GM12878 (cell line): ENCODE measurements at regions not wholly inside any gene's neighbourhood (a gene's known extent, or its start where the extent isn't known, plus 50 kb on each side); places are given as distances from the start of the nearest gene placed in this dataset.

Experiments used
- ATAC-seq: fragments of 200-7000 bp; cut with Tn5 transposase; 3 replicates; pipeline ENCODE4 v1.9.1; 2020; ENCODE audit warnings: mild to moderate bottlenecking, moderate library complexity
- BruUV-seq: library from RNA; stranded (reverse); fragments of 400-500 nt; replicated peaks from 2 replicates; lab custom pipeline; 2021; lab: Mats Ljungman, UMichigan
- CTCF ChIA-PET: fragments of 300-600 bp; sonication (Branson Sonifier 250); formaldehyde crosslinking; extraction: SDS; loops from one replicate; lab custom pipeline; 2021; ENCODE audit warnings: inconsistent platforms; lab: Yijun Ruan, JAX
- POLR2A ChIA-PET: fragments of 350-600 bp; formaldehyde crosslinking; extraction: SDS; loops from one replicate; lab custom pipeline; 2021; ENCODE audit warnings: inconsistent platforms; lab: Charles Lee
- RAD21 ChIA-PET: fragments of 300-600 bp; sonication (Branson Sonifier 250); formaldehyde crosslinking; loops from one replicate; lab custom pipeline; 2023; ENCODE audit warnings: antibody characterized with exemption; ENCODE audit not compliant: unreplicated experiment; lab: Charles Lee
- SMC1A ChIA-PET: fragments of 300-600 bp; sonication (Branson Sonifier 250); formaldehyde crosslinking; loops from one replicate; lab custom pipeline; 2023; ENCODE audit not compliant: unreplicated experiment, uncharacterized antibody; lab: Charles Lee
- DNase-seq: peaks from one replicate; pipeline ENCODE4 v3.0.0-alpha.2; 2011; ENCODE audit warnings: low read depth, low spot score
- FAIRE-seq: peaks from 3 replicates; lab custom pipeline; 2011; peaks lifted over from hg19 to GRCh38; lab: Jason Lieb, UNC
- H2AFZ ChIP-seq: 2 replicates; pipeline ENCODE4 v1.6.0; 2011; ENCODE audit warnings: low read depth, low read length, control low read depth; ENCODE audit not compliant: control insufficient read depth
- H3K27ac ChIP-seq: 2 replicates; pipeline ENCODE4 v1.5.1; 2011; ENCODE audit warnings: control low read depth; ENCODE audit not compliant: control insufficient read depth, insufficient read depth
- H3K27me3 ChIP-seq, 2 experiments: replicated peaks in 1 of 2; 2 replicates each; pipeline versions ENCODE4 v1.6.0 to v1.6.1; 2011; ENCODE audit warnings: low read length in 1 of 2; ENCODE audit not compliant: control insufficient read depth in 2 of 2, insufficient read depth in 2 of 2
- H3K36me3 ChIP-seq, 2 experiments: 2 replicates each; pipeline ENCODE4 v1.5.1; 2011; ENCODE audit warnings: low read length in 1 of 2; ENCODE audit not compliant: control insufficient read depth in 2 of 2, insufficient read depth in 2 of 2
- H3K4me1 ChIP-seq: 2 replicates; pipeline ENCODE4 v1.6.1; 2011; ENCODE audit warnings: mild to moderate bottlenecking, low read length, moderate library complexity, mixed read lengths; ENCODE audit not compliant: control insufficient read depth, insufficient read depth
- H3K4me2 ChIP-seq: 2 replicates; pipeline ENCODE4 v1.6.0; 2011; ENCODE audit warnings: control low read depth; ENCODE audit not compliant: control insufficient read depth, insufficient read depth
- H3K4me3 ChIP-seq: fragments of 200-600 bp; sonication (generic); 2 replicates; pipeline ENCODE4 v1.5.1; 2016
- H3K79me2 ChIP-seq: 2 replicates; pipeline ENCODE4 v1.6.0; 2011; ENCODE audit warnings: low read length; ENCODE audit not compliant: control insufficient read depth, insufficient read depth
- H3K9ac ChIP-seq: 2 replicates; pipeline ENCODE4 v1.8.0; 2011; ENCODE audit warnings: low read length, control low read depth, mixed read lengths; ENCODE audit not compliant: control insufficient read depth, insufficient read depth
- H3K9me3 ChIP-seq: replicated peaks from 3 replicates; pipeline ENCODE4 v1.5.1; 2011; ENCODE audit warnings: mild to moderate bottlenecking, low read length; ENCODE audit not compliant: control insufficient read depth, insufficient read depth
- H4K20me1 ChIP-seq: 2 replicates; pipeline ENCODE4 v1.6.0; 2011; ENCODE audit not compliant: control insufficient read depth, insufficient read depth
- BCL11A ChIP-seq: IDR thresholded peaks from 2 replicates; pipeline ENCODE4 v1.6.1; 2011; ENCODE audit warnings: low read depth, low read length
- BMI1 ChIP-seq: fragments of 450-650 bp; IDR thresholded peaks from 2 replicates; pipeline ENCODE4 v1.6.1; 2016; ENCODE audit warnings: mild to moderate bottlenecking, moderate library complexity, borderline replicate concordance
- EZH2 ChIP-seq: IDR thresholded peaks from 2 replicates; pipeline ENCODE4 v1.6.1; 2012; ENCODE audit warnings: low read depth, mild to moderate bottlenecking, control low read depth, inconsistent platforms, low read length, borderline replicate concordance; ENCODE audit not compliant: control insufficient read depth
- JUND ChIP-seq: IDR thresholded peaks from 2 replicates; pipeline ENCODE4 v1.6.1; 2012; ENCODE audit warnings: low read depth, mild to moderate bottlenecking, low read length, improper control_type of control experiment, moderate library complexity
- SPI1 ChIP-seq: IDR thresholded peaks from 2 replicates; pipeline ENCODE4 v1.6.1; 2011; ENCODE audit warnings: low read depth, mild to moderate bottlenecking, low read length, moderate library complexity, borderline replicate concordance; ENCODE audit not compliant: insufficient read depth
- WGBS: methylation state at CpG from one replicate; pipeline ENCODE4 v1.1.6; 2016; ENCODE audit warnings: low lambda C conversion rate; ENCODE audit not compliant: insufficient replicate concordance, insufficient coverage; ENCODE audit errors: missing lambda C conversion rate; 5-methylcytosine and 5-hydroxymethylcytosine counted together
- in situ Hi-C: fragments of 300-500 bp; cut with MboI; formaldehyde crosslinking; loops from 9 replicates; pipeline ENCODE4 v1.14.3; 2018; ENCODE audit warnings: mixed read lengths
- intact Hi-C: fragments of 100-400 bp; cut with micrococcal nuclease; formaldehyde crosslinking; loops from one replicate; pipeline ENCODE4 v1.14.2; 2022; ENCODE audit not compliant: unreplicated experiment
- TF ChIP-seq, protein P1 (sequence below): fragments of 450-650 bp; IDR thresholded peaks from 2 replicates; pipeline ENCODE4 v1.6.1; 2017; ENCODE audit warnings: borderline replicate concordance
- TF ChIP-seq, protein P2 (sequence below): fragments of 450-650 bp; IDR thresholded peaks from 2 replicates; pipeline ENCODE4 v1.6.1; 2016; ENCODE audit warnings: mild to moderate bottlenecking

DNA sequence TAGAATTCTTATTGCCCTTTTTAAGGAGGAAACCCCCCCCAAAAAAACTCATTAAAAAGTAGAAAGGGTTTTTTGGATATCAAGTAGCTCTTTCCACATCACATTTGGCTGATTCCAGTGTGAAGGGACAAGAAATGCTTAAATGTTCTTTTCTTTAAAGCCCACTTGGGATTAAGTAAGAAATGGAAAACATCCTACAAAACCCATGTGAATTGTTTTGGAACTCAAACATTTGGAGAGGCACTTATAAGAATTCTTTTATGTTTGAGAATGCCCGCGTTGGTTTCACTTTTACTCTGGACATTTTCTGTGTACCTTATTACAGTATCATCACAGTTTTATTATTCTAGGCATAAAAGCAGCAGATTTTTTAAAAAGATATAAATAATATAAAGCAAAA is 301.1 kb upstream of the ACTBL2 start:
- Histone ChIP-seq H3K27ac (no peak overlapping the region), H3K4me2 (no peak overlapping the region), H3K79me2 (no peaks in the 10 kb centered on the region), H4K20me1 (no peaks in the 10 kb centered on the region), H3K9me3 (no peaks in the 10 kb centered on the region), H3K9ac (no peak overlapping the region), H3K27me3 (peaks cover 0 to 2% of the 10 kb centered on the region in 2 experiments; a peak in 1 of 4 replicates), H3K4me3 (no peak overlapping the region), H3K4me1 (no peaks in the 10 kb centered on the region), H2AFZ (no peak overlapping the region), H3K36me3 (no peaks in the 10 kb centered on the region)
- 40% methylated on average over 2 of the region's 2 CpGs for WGBS
- CTCF ChIA-PET: no interaction called here
- SMC1A ChIA-PET: no interaction called here
- no peak for DNase-seq
- no peak for ATAC-seq
- RAD21 ChIA-PET: no interaction called here
- intact Hi-C loops: no loop called here
- no TSS peak for BruUV-seq
- in situ Hi-C loops: loop anchor here (5.0 to 25.0 kb wide), 2 partner anchors 674 to 1054 kb away; no protein-coding TSS in a partner anchor
- POLR2A ChIA-PET: no interaction called here
- FAIRE-seq: no peak
- no peak for TF ChIP-seq BCL11A
- no peak for TF ChIP-seq SPI1
- TF ChIP-seq, protein P1, sequence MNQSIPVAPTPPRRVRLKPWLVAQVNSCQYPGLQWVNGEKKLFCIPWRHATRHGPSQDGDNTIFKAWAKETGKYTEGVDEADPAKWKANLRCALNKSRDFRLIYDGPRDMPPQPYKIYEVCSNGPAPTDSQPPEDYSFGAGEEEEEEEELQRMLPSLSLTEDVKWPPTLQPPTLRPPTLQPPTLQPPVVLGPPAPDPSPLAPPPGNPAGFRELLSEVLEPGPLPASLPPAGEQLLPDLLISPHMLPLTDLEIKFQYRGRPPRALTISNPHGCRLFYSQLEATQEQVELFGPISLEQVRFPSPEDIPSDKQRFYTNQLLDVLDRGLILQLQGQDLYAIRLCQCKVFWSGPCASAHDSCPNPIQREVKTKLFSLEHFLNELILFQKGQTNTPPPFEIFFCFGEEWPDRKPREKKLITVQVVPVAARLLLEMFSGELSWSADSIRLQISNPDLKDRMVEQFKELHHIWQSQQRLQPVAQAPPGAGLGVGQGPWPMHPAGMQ: no peak
- no peak for TF ChIP-seq EZH2
- TF ChIP-seq, protein P2, sequence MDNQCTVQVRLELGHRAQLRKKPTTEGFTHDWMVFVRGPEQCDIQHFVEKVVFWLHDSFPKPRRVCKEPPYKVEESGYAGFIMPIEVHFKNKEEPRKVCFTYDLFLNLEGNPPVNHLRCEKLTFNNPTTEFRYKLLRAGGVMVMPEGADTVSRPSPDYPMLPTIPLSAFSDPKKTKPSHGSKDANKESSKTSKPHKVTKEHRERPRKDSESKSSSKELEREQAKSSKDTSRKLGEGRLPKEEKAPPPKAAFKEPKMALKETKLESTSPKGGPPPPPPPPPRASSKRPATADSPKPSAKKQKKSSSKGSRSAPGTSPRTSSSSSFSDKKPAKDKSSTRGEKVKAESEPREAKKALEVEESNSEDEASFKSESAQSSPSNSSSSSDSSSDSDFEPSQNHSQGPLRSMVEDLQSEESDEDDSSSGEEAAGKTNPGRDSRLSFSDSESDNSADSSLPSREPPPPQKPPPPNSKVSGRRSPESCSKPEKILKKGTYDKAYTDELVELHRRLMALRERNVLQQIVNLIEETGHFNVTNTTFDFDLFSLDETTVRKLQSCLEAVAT: no peak
- no peak for TF ChIP-seq JUND
- no peak for TF ChIP-seq BMI1
- TF ChIP-seq, all 136 proteins: peak for 0
